Activated naive CD8-positive, alpha-beta T cell (primary cell): ENCODE measurements at regions not wholly inside any gene's neighbourhood (a gene's known extent, or its start where the extent isn't known, plus 50 kb on each side); places are given as distances from the start of the nearest gene placed in this dataset.

Experiments used
- H3K27ac Mint-ChIP-seq: one replicate; pipeline ENCODE4 v1.8.0; 2021; ENCODE audit warnings: mixed read lengths
- H3K27me3 Mint-ChIP-seq: one replicate; pipeline ENCODE4 v1.8.0; 2021; ENCODE audit warnings: mixed read lengths
- H3K36me3 Mint-ChIP-seq: one replicate; pipeline ENCODE4 v1.8.0; 2021; ENCODE audit warnings: mixed read lengths
- H3K4me1 Mint-ChIP-seq: one replicate; pipeline ENCODE4 v1.8.0; 2021; ENCODE audit warnings: low read depth, mixed read lengths
- H3K4me3 Mint-ChIP-seq: one replicate; pipeline ENCODE4 v1.8.0; 2021; ENCODE audit warnings: mild to moderate bottlenecking, mixed read lengths
- H3K9me3 Mint-ChIP-seq: one replicate; pipeline ENCODE4 v1.8.0; 2021; ENCODE audit warnings: low read depth, mixed read lengths

DNA sequence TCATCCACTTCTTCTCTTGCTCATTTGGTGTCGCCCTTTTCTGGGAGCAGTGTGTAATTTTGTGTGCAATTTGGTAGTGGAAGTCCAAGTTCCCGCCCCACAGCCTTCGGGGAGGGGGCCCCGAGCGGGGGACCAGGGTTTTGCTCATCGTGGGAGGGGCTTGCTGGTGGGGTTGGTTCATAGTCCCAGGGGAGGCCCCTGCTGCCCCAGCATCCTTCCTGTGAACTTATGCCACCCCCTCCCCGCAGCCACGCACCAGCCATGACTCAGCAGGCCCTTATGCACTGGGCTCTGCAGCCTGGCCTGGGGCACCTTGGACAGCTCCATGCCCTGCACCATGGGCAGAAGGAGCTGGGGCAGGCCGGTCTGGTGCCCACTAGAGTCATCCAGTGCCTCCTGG lies 1183.6 kb downstream of the BRD1 start:
- Mint-ChIP-seq H3K27ac (no peak overlapping the region), H3K4me1 (no peaks in the 10 kb centered on the region), H3K9me3 (no peaks in the 10 kb centered on the region), H3K4me3 (no peak overlapping the region), H3K36me3 (no peaks in the 10 kb centered on the region), H3K27me3 (no peaks in the 10 kb centered on the region)

GRCh38 chr22:48643066-48643731 lies 1184.5 kb downstream of the BRD1 start:
- no peaks in the 10 kb centered on the region for H3K27me3 Mint-ChIP-seq
- no peaks in the 10 kb centered on the region for H3K36me3 Mint-ChIP-seq
- no peak overlapping the region for H3K4me3 Mint-ChIP-seq
- no peaks in the 10 kb centered on the region for H3K4me1 Mint-ChIP-seq
- H3K9me3 Mint-ChIP-seq, result no peaks in the 10 kb centered on the region
- H3K27ac Mint-ChIP-seq, result no peak overlapping the region

DNA sequence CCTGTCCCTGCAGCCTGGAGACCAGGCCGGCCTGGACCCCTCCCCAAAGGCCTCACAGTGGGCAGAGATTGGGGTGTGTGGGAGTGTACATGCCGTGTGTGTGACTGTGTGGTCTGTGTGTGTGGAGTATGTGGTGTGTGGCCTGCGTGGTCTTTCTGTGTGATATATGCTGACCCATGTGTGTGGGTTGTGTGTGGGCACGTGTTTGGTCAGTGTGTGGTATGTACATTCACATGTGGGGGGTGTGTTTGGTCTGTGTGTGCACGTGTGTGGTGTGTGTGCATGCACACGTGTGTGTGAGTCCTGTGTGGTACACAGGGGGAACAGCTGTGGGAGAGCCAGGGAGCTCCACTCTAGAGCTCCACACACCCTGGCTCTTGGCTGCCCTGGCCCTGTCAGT lies 1185.1 kb downstream of the BRD1 start:
- H3K36me3 Mint-ChIP-seq, result no peaks in the 10 kb centered on the region
- H3K27ac Mint-ChIP-seq, result no peak overlapping the region
- H3K27me3 Mint-ChIP-seq, result no peaks in the 10 kb centered on the region
- H3K4me3 Mint-ChIP-seq, result no peak overlapping the region
- H3K4me1 Mint-ChIP-seq, result no peaks in the 10 kb centered on the region
- H3K9me3 Mint-ChIP-seq, result no peaks in the 10 kb centered on the region

GRCh38 chr22:48641906-48642475 lies 1185.7 kb downstream of the BRD1 start:
- Mint-ChIP-seq H3K9me3 (no peaks in the 10 kb centered on the region), H3K27me3 (no peaks in the 10 kb centered on the region), H3K27ac (no peak overlapping the region), H3K4me1 (no peaks in the 10 kb centered on the region), H3K36me3 (no peaks in the 10 kb centered on the region), H3K4me3 (no peak overlapping the region)

- Mint-ChIP-seq H3K27ac (no peak overlapping the region), H3K36me3 (no peaks in the 10 kb centered on the region), H3K9me3 (no peaks in the 10 kb centered on the region), H3K27me3 (no peaks in the 10 kb centered on the region), H3K4me3 (no peak overlapping the region), H3K4me1 (peaks cover 5% of the 10 kb centered on the region)
These were observed 1186.5 kb downstream of the BRD1 start for GRCh38 chr22:48640890-48641841.

- H3K4me3 Mint-ChIP-seq, result no peak overlapping the region
- no peaks in the 10 kb centered on the region for H3K27me3 Mint-ChIP-seq
- no peaks in the 10 kb centered on the region for H3K36me3 Mint-ChIP-seq
- H3K9me3 Mint-ChIP-seq, result no peaks in the 10 kb centered on the region
- H3K4me1 Mint-ChIP-seq, result peaks cover 12% of the 10 kb centered on the region
- no peak overlapping the region for H3K27ac Mint-ChIP-seq
These were observed 1187.6 kb downstream of the BRD1 start for GRCh38 chr22:48639896-48640748.

- no peaks in the 10 kb centered on the region for H3K27me3 Mint-ChIP-seq
- H3K9me3 Mint-ChIP-seq, result no peaks in the 10 kb centered on the region
- no peaks in the 10 kb centered on the region for H3K36me3 Mint-ChIP-seq
- H3K4me3 Mint-ChIP-seq, result no peak overlapping the region
- peaks cover 12% of the 10 kb centered on the region for H3K4me1 Mint-ChIP-seq
- no peak overlapping the region for H3K27ac Mint-ChIP-seq
These were observed 1188.5 kb downstream of the BRD1 start for GRCh38 chr22:48639021-48639795.

- H3K27me3 Mint-ChIP-seq, result no peaks in the 10 kb centered on the region
- no peaks in the 10 kb centered on the region for H3K9me3 Mint-ChIP-seq
- no peaks in the 10 kb centered on the region for H3K36me3 Mint-ChIP-seq
- peaks cover 12% of the 10 kb centered on the region for H3K4me1 Mint-ChIP-seq
- H3K27ac Mint-ChIP-seq, result no peak overlapping the region
- H3K4me3 Mint-ChIP-seq, result no peak overlapping the region
These were observed 1190.4 kb downstream of the BRD1 start for GRCh38 chr22:48637231-48637630.

DNA sequence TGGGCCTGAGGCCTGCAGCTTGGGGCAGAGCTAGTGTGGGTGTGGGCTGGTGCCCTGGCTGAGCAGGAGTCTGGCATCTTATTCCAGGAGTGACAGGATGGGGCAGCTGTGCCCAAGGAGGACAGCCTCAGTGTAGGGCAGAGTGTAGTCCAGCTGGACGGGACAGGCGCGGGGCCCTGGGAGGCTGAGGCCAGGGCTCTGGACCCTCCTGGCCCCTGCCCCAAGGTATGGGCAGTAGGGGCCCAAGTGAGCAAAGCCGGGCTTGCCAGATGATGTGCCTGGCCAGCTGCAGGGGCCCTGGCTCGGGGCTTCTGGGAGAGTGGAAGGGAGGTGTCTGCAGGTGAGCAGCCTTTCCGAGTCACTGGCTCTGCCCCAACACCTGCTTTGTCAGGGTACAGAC lies 1190.9 kb downstream of the BRD1 start:
- no peaks in the 10 kb centered on the region for H3K27me3 Mint-ChIP-seq
- H3K4me1 Mint-ChIP-seq, result peaks cover 12% of the 10 kb centered on the region
- no peaks in the 10 kb centered on the region for H3K9me3 Mint-ChIP-seq
- H3K27ac Mint-ChIP-seq, result no peak overlapping the region
- no peak overlapping the region for H3K4me3 Mint-ChIP-seq
- H3K36me3 Mint-ChIP-seq, result no peaks in the 10 kb centered on the region

DNA sequence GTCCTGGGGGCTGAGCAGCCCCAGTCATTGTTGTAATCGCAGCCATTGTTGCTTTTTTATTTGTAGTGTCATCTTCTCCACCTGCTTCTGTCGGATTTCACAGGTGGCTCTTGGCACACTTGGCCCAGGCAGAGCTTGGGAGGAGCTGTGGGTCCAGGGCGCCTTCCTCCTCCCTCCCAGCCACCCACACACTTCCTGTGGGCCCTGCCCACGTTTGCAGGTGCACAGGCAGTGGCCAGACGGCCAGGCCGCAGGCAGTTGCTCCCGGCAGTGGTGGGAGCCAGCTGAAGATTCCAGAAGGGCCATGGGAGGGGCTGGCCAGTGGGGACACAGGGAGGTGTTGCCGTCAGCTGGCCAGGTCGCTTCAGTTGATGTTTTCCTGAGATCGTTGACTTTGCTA lies 1191.9 kb downstream of the BRD1 start:
- Mint-ChIP-seq H3K36me3 (no peaks in the 10 kb centered on the region), H3K4me1 (peaks cover 12% of the 10 kb centered on the region), H3K27ac (no peak overlapping the region), H3K27me3 (no peaks in the 10 kb centered on the region), H3K9me3 (no peaks in the 10 kb centered on the region), H3K4me3 (no peak overlapping the region)

GRCh38 chr22:48635031-48635430 lies 1192.6 kb downstream of the BRD1 start:
- no peaks in the 10 kb centered on the region for H3K27me3 Mint-ChIP-seq
- no peak overlapping the region for H3K4me3 Mint-ChIP-seq
- peaks cover 12% of the 10 kb centered on the region for H3K4me1 Mint-ChIP-seq
- H3K27ac Mint-ChIP-seq, result no peak overlapping the region
- H3K36me3 Mint-ChIP-seq, result no peaks in the 10 kb centered on the region
- no peaks in the 10 kb centered on the region for H3K9me3 Mint-ChIP-seq

GRCh38 chr22:48633996-48634836 lies 1193.5 kb downstream of the BRD1 start:
- Mint-ChIP-seq H3K36me3 (no peaks in the 10 kb centered on the region), H3K27me3 (no peaks in the 10 kb centered on the region), H3K4me3 (no peak overlapping the region), H3K4me1 (peaks cover 12% of the 10 kb centered on the region), H3K27ac (no peak overlapping the region), H3K9me3 (no peaks in the 10 kb centered on the region)

- Mint-ChIP-seq H3K4me3 (no peak overlapping the region), H3K9me3 (no peaks in the 10 kb centered on the region), H3K36me3 (no peaks in the 10 kb centered on the region), H3K27me3 (no peaks in the 10 kb centered on the region), H3K4me1 (peaks cover 12% of the 10 kb centered on the region), H3K27ac (no peak overlapping the region)
These were observed 1194.9 kb downstream of the BRD1 start for GRCh38 chr22:48632646-48633246.
